ENCODE measurements at regions not wholly inside any gene's neighbourhood (a gene's known extent, or its start where the extent isn't known, plus 50 kb on each side); places are given as distances from the start of the nearest gene placed in this dataset.

- no peak for DNase-seq
Measured at GRCh38 chr4:180637616-180638015, 1605.6 kb upstream of the TENM3 start.

GRCh38 chr4:180640193-180640592 lies 1603.0 kb upstream of the TENM3 start:
- DNase-seq, result no peak

- DNase-seq, result no peak
Measured at GRCh38 chr4:180641495-180641894, 1601.7 kb upstream of the TENM3 start.

- DNase-seq, result no peak
Measured at GRCh38 chr4:180642732-180643131, 1600.5 kb upstream of the TENM3 start.

- no peak for DNase-seq
Measured at GRCh38 chr4:180650273-180650672, 1592.9 kb upstream of the TENM3 start.

GRCh38 chr4:180652533-180652932 lies 1590.7 kb upstream of the TENM3 start:
- DNase-seq, result no peak

GRCh38 chr4:180655886-180656285 lies 1587.3 kb upstream of the TENM3 start:
- DNase-seq, result no peak

- no peak for DNase-seq
Measured at GRCh38 chr4:180657881-180658280, 1585.3 kb upstream of the TENM3 start.

- DNase-seq, result peak; percentile 57
Measured at GRCh38 chr4:180664766-180665368, 1578.3 kb upstream of the TENM3 start.

GRCh38 chr4:180665481-180665880 lies 1577.7 kb upstream of the TENM3 start:
- no peak for DNase-seq

GRCh38 chr4:180665994-180666824 lies 1577.0 kb upstream of the TENM3 start:
- peak; percentile 41 for DNase-seq

GRCh38 chr4:180668732-180669131 lies 1574.5 kb upstream of the TENM3 start:
- no peak for DNase-seq

- no peak for DNase-seq
Measured at GRCh38 chr4:180669680-180670079, 1573.5 kb upstream of the TENM3 start.

GRCh38 chr4:180674619-180675358 lies 1568.4 kb upstream of the TENM3 start:
- no peak for DNase-seq

- no peak for DNase-seq
Measured at GRCh38 chr4:180675359-180675650, 1567.9 kb upstream of the TENM3 start.

- DNase-seq, result no peak
Measured at GRCh38 chr4:180680305-180680704, 1562.9 kb upstream of the TENM3 start.

GRCh38 chr4:180682776-180683175 lies 1560.4 kb upstream of the TENM3 start:
- DNase-seq, result no peak

GRCh38 chr4:180683186-180683585 lies 1560.0 kb upstream of the TENM3 start:
- DNase-seq, result no peak

- no peak for DNase-seq
Measured at GRCh38 chr4:180688480-180688879, 1554.7 kb upstream of the TENM3 start.

GRCh38 chr4:180694875-180695274 lies 1548.3 kb upstream of the TENM3 start:
- no peak for DNase-seq

GRCh38 chr4:180695851-180696250 lies 1547.4 kb upstream of the TENM3 start:
- DNase-seq, result peak; percentile 0

GRCh38 chr4:180696460-180697092 lies 1546.6 kb upstream of the TENM3 start:
- DNase-seq, result no peak

- DNase-seq, result no peak
Measured at GRCh38 chr4:180698550-180699195, 1544.5 kb upstream of the TENM3 start.
